GM21786 (cell line): ENCODE measurements at regions not wholly inside any gene's neighbourhood (a gene's known extent, or its start where the extent isn't known, plus 50 kb on each side); places are given as distances from the start of the nearest gene placed in this dataset.
"Not testable (repeated sequence)": the region's sequence is repeated elsewhere in the genome, so short reads cannot be mapped to it uniquely, and the experiment has no call there.

Experiments used
- ATAC-seq: cut with Tn5 transposase; IDR thresholded peaks from one replicate; pipeline ENCODE4 v1.9.1; 2021; ENCODE audit not compliant: unreplicated experiment

- no peak for ATAC-seq
Observed at GRCh38 chr1:199482426-199482825, 545.1 kb upstream of the NR5A2 start.

GRCh38 chr1:199489594-199489993 lies 537.9 kb upstream of the NR5A2 start:
- ATAC-seq = no peak

- no peak for ATAC-seq
Observed at GRCh38 chr1:199490769-199491527, 536.6 kb upstream of the NR5A2 start.

GRCh38 chr1:199495432-199495831 lies 532.1 kb upstream of the NR5A2 start:
- ATAC-seq = no peak

GRCh38 chr1:199498802-199499201 lies 528.7 kb upstream of the NR5A2 start:
- ATAC-seq = peak; percentile 76

GRCh38 chr1:199508072-199508471 lies 519.4 kb upstream of the NR5A2 start:
- no peak for ATAC-seq

- no peak for ATAC-seq
Observed at GRCh38 chr1:199508653-199509052, 518.9 kb upstream of the NR5A2 start.

- ATAC-seq = no peak
Observed at GRCh38 chr1:199509456-199509855, 518.1 kb upstream of the NR5A2 start.

- peak; percentile 46 for ATAC-seq
Observed at GRCh38 chr1:199510314-199510713, 517.2 kb upstream of the NR5A2 start.

- ATAC-seq = no peak
Observed at GRCh38 chr1:199512037-199512710, 515.3 kb upstream of the NR5A2 start.

- no peak for ATAC-seq
Observed at GRCh38 chr1:199515261-199515660, 512.2 kb upstream of the NR5A2 start.

GRCh38 chr1:199522338-199522737 lies 505.2 kb upstream of the NR5A2 start:
- ATAC-seq = no peak

GRCh38 chr1:199522936-199523335 lies 504.6 kb upstream of the NR5A2 start:
- ATAC-seq = no peak

- no peak for ATAC-seq
Observed at GRCh38 chr1:199529324-199529723, 498.2 kb upstream of the NR5A2 start.

GRCh38 chr1:199533361-199533760 lies 494.1 kb upstream of the NR5A2 start:
- ATAC-seq = not testable (repeated sequence)

- peak; percentile 38 for ATAC-seq
Observed at GRCh38 chr1:199545780-199546179, 481.7 kb upstream of the NR5A2 start.

GRCh38 chr1:199546323-199546722 lies 481.2 kb upstream of the NR5A2 start:
- peak; percentile 55 for ATAC-seq

GRCh38 chr1:199549421-199549820 lies 478.1 kb upstream of the NR5A2 start:
- ATAC-seq = no peak

- ATAC-seq = no peak
Observed at GRCh38 chr1:199550199-199551065, 477.1 kb upstream of the NR5A2 start.

GRCh38 chr1:199551967-199552565 lies 475.4 kb upstream of the NR5A2 start:
- no peak for ATAC-seq

GRCh38 chr1:199553104-199553503 lies 474.4 kb upstream of the NR5A2 start:
- ATAC-seq = no peak
